ENCODE measurements at regions not wholly inside any gene's neighbourhood (a gene's known extent, or its start where the extent isn't known, plus 50 kb on each side); places are given as distances from the start of the nearest gene placed in this dataset.

- no peak for DNase-seq
- H3K4me3 ChIP-seq (ENCODE audit: low read depth, low read length), result no peak overlapping the region
- in situ Hi-C loops (cut with HindIII; ENCODE audit: low pct_ligation_motif_present, low sequenced_read_pairs), result no loop called here
- TF ChIP-seq CTCF (IDR thresholded peaks at IDR 0.05; ENCODE audit: low read depth, low read length, missing control alignments), result no peak
- no peak overlapping the region for H3K27ac ChIP-seq
- H3K27me3 ChIP-seq (replicated peaks), result no peaks in the 10 kb centered on the region
- no peaks in the 10 kb centered on the region for H3K36me3 ChIP-seq (replicated peaks)
Observed at GRCh38 chr1:56003846-56004245, 575.5 kb downstream of the PLPP3 start.

DNA sequence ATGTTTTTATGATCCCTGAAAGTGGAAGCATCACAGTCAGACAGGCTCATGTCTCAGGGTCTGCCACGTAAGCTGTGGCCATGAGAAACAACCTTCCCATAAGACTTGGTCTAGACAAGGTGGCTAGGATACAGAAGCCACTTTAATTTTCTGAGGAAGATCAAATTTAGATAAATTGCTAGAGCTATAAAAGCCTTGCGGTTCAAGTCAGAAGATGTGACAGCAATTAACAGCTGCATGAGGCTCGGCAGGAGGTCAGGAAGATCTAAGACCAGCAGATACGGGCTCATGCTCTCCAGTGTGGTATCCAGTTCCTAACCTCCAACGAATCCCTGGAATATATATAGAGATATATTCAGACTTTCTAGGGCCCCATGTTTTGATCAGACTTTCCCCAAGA is 577.1 kb downstream of the PLPP3 start:
- in situ Hi-C loops (cut with HindIII; ENCODE audit: low pct_ligation_motif_present, low sequenced_read_pairs), result no loop called here
- no peak overlapping the region for H3K4me3 ChIP-seq (ENCODE audit: low read depth, low read length)
- no peaks in the 10 kb centered on the region for H3K27me3 ChIP-seq (replicated peaks)
- H3K27ac ChIP-seq, result no peak overlapping the region
- no peak for DNase-seq
- no peak for TF ChIP-seq CTCF (IDR thresholded peaks at IDR 0.05; ENCODE audit: low read depth, low read length, missing control alignments)
- no peaks in the 10 kb centered on the region for H3K36me3 ChIP-seq (replicated peaks)

DNA sequence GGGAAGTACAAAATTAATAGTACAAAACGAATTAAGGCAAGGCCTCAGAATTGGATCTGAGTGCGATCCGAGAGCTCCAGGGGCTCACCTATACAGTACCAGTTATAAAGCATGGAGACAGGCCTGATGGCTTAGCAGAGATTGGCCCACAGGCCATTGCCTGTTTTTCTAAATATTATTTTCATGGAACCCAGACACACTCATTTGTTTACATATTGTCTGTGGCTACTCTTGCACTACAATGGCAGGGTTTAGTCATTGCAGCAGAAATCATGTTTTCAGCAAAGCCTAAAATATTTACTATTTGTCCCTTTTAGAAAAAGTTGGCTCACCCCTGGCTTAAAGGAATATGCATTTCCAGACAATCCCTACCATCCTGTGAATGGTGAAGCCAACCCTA is 578.9 kb downstream of the PLPP3 start:
- in situ Hi-C loops (cut with HindIII; ENCODE audit: low pct_ligation_motif_present, low sequenced_read_pairs), result no loop called here

DNA sequence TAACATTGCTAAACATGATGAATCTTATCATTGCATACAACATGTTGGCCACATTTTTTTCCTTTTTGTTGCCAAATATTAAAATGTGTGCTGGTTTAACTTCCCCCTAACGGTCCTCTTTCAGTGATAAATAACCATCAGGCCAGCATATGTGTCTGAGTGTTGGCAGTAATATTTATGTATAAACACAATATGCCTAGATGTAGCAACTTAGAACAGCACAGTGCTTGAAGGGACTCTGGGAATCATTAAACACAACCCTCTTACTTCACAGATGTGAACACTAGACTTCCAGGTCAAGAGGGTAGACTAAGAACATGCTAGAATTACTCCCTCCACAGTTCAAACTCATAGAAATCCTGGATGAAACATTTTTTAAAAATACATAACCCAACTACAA is 581.8 kb downstream of the PLPP3 start:
- TF ChIP-seq CTCF (IDR thresholded peaks at IDR 0.05; ENCODE audit: low read depth, low read length, missing control alignments), result no peak
- no peak for DNase-seq
- no peak overlapping the region for H3K4me3 ChIP-seq (ENCODE audit: low read depth, low read length)
- no peaks in the 10 kb centered on the region for H3K36me3 ChIP-seq (replicated peaks)
- H3K27me3 ChIP-seq (replicated peaks), result no peaks in the 10 kb centered on the region
- H3K27ac ChIP-seq, result no peak overlapping the region
- in situ Hi-C loops (cut with HindIII; ENCODE audit: low pct_ligation_motif_present, low sequenced_read_pairs), result no loop called here

More for the DNA sequence above, 578.9 kb downstream of the PLPP3 start:
- no peak for DNase-seq
- H3K27me3 ChIP-seq (replicated peaks), result no peaks in the 10 kb centered on the region
- no peaks in the 10 kb centered on the region for H3K36me3 ChIP-seq (replicated peaks)
- TF ChIP-seq CTCF (IDR thresholded peaks at IDR 0.05; ENCODE audit: low read depth, low read length, missing control alignments), result no peak
- no peak overlapping the region for H3K4me3 ChIP-seq (ENCODE audit: low read depth, low read length)
- H3K27ac ChIP-seq, result no peak overlapping the region

DNA sequence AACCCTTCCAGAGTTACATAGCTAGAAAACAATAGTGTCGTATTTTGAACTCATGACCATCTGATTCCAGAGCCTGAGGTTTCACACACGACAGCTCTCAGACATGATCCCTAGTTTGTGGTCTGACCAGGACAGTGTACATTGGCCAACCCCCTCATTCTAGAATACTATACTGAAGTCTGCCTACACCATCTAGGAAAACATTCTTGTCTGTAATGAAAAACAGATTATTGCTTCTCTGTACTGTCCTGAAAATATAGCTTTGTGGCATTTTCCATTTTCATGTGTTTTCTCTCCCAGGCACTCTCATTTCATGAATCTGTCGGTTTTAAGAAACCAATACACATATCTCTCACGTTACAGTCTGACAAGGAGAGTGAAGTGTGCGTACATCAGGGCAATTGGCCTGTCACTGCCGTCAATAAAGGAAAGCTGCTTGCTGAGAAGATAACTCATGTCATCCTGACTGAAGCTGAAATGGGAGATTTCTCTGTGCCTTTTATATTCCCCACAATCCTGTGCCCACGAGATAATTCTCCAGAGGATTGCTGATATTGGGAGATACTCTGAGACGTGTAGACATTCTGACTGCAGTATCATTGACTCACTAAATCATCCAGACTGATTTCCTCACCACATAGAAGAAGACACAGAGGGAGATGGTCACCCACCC is 585.6 kb downstream of the PLPP3 start:
- no peak for DNase-seq
- in situ Hi-C loops (cut with HindIII; ENCODE audit: low pct_ligation_motif_present, low sequenced_read_pairs), result no loop called here
- TF ChIP-seq CTCF (IDR thresholded peaks at IDR 0.05; ENCODE audit: low read depth, low read length, missing control alignments), result no peak

DNA sequence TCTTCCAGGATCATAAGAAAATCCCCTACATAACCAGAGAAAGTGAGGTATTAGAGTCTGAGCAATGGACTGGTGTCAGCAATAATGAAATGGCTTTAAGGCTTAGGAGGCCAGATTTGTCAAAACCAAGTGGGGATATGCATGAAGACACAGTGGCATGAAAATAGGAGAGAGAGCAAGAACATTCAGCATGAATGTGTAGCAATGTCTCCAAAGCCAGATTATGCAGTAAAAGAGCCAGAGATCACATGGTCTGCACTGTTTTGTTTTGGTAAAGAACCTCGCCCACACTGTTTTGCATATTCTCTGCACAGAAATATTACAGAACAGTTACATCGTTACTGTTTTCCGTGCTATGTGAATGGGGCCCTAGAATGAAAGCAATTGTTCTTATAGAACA is 589.4 kb downstream of the PLPP3 start:
- no peak for TF ChIP-seq CTCF (IDR thresholded peaks at IDR 0.05; ENCODE audit: low read depth, low read length, missing control alignments)
- H3K27ac ChIP-seq, result no peak overlapping the region
- DNase-seq, result no peak
- H3K36me3 ChIP-seq (replicated peaks), result no peaks in the 10 kb centered on the region
- H3K27me3 ChIP-seq (replicated peaks), result no peaks in the 10 kb centered on the region
- H3K4me3 ChIP-seq (ENCODE audit: low read depth, low read length), result no peak overlapping the region
- in situ Hi-C loops (cut with HindIII; ENCODE audit: low pct_ligation_motif_present, low sequenced_read_pairs), result no loop called here

More for the DNA sequence above, 585.6 kb downstream of the PLPP3 start:
- Histone ChIP-seq H3K27ac (no peak overlapping the region), H3K36me3 (replicated peaks) (no peaks in the 10 kb centered on the region), H3K27me3 (replicated peaks) (no peaks in the 10 kb centered on the region), H3K4me3 (ENCODE audit: low read depth, low read length) (no peak overlapping the region)
